ENCODE measurements at regions not wholly inside any gene's neighbourhood (a gene's known extent, or its start where the extent isn't known, plus 50 kb on each side); places are given as distances from the start of the nearest gene placed in this dataset.

DNA sequence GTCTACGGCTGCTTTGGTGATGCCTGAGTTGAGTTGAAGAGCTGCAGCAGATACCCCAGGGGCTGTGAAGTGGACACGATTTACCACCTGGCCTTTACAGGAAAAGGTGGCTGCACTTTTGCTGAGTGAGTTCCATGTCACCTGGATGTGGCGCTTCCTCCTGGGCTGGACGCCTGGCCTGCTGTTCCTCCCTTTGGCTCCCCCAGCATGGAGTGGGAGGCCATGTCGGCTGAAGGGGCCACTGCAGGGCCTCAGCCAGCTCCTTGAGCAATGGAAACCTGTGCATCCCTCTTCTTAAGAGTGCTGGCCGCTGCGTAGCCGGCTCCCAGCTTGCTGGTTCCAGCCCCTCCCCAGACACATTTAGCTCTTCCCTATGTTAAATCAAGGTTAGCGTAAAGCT, 221.0 kb downstream of the GLRX3 start:
- TF ChIP-seq, protein P1, sequence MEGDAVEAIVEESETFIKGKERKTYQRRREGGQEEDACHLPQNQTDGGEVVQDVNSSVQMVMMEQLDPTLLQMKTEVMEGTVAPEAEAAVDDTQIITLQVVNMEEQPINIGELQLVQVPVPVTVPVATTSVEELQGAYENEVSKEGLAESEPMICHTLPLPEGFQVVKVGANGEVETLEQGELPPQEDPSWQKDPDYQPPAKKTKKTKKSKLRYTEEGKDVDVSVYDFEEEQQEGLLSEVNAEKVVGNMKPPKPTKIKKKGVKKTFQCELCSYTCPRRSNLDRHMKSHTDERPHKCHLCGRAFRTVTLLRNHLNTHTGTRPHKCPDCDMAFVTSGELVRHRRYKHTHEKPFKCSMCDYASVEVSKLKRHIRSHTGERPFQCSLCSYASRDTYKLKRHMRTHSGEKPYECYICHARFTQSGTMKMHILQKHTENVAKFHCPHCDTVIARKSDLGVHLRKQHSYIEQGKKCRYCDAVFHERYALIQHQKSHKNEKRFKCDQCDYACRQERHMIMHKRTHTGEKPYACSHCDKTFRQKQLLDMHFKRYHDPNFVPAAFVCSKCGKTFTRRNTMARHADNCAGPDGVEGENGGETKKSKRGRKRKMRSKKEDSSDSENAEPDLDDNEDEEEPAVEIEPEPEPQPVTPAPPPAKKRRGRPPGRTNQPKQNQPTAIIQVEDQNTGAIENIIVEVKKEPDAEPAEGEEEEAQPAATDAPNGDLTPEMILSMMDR (conservative IDR thresholded peaks at IDR 0.05; ENCODE audit: low read depth, low read length) = no peak
- no peak for TF ChIP-seq EZH2 (IDR thresholded peaks at IDR 0.05; ENCODE audit: borderline replicate concordance, low read depth, low read length, poor library complexity, severe bottlenecking)

Measured in A673 (cell line).